ENCODE measurements at regions not wholly inside any gene's neighbourhood (a gene's known extent, or its start where the extent isn't known, plus 50 kb on each side); places are given as distances from the start of the nearest gene placed in this dataset.
"Not testable (repeated sequence)": the region's sequence is repeated elsewhere in the genome, so short reads cannot be mapped to it uniquely, and the experiment has no call there.

GRCh38 chr18:78240627-78241252, 738.9 kb upstream of the SALL3 start:
- DNase-seq = no peak

GRCh38 chr18:78241535-78242253, 737.9 kb upstream of the SALL3 start:
- DNase-seq = no peak

- DNase-seq = no peak
Measured at GRCh38 chr18:78242254-78242643, 737.4 kb upstream of the SALL3 start.

- no peak for DNase-seq
Measured at GRCh38 chr18:78242806-78243205, 736.8 kb upstream of the SALL3 start.

GRCh38 chr18:78244779-78245178, 734.8 kb upstream of the SALL3 start:
- DNase-seq = no peak

- DNase-seq = no peak
Measured at GRCh38 chr18:78245451-78245850, 734.2 kb upstream of the SALL3 start.

- no peak for DNase-seq
Measured at GRCh38 chr18:78246050-78246449, 733.6 kb upstream of the SALL3 start.

GRCh38 chr18:78246588-78246987, 733.0 kb upstream of the SALL3 start:
- no peak for DNase-seq

GRCh38 chr18:78247615-78248289, 731.9 kb upstream of the SALL3 start:
- no peak for DNase-seq

- no peak for DNase-seq
Measured at GRCh38 chr18:78255013-78255412, 724.6 kb upstream of the SALL3 start.

- DNase-seq = no peak
Measured at GRCh38 chr18:78268226-78268988, 711.2 kb upstream of the SALL3 start.

GRCh38 chr18:78271790-78272189, 707.8 kb upstream of the SALL3 start:
- DNase-seq = no peak

GRCh38 chr18:78273876-78274275, 705.7 kb upstream of the SALL3 start:
- DNase-seq = no peak

- not testable (repeated sequence) for DNase-seq
Measured at GRCh38 chr18:78283425-78283824, 696.2 kb upstream of the SALL3 start.

- DNase-seq = no peak
Measured at GRCh38 chr18:78292618-78293380, 686.8 kb upstream of the SALL3 start.

GRCh38 chr18:78293540-78293939, 686.1 kb upstream of the SALL3 start:
- DNase-seq = no peak

- DNase-seq = no peak
Measured at GRCh38 chr18:78293940-78294541, 685.6 kb upstream of the SALL3 start.

GRCh38 chr18:78295262-78295661, 684.4 kb upstream of the SALL3 start:
- DNase-seq = no peak

- no peak for DNase-seq
Measured at GRCh38 chr18:78296166-78296565, 683.5 kb upstream of the SALL3 start.

- no peak for DNase-seq
Measured at GRCh38 chr18:78297048-78297447, 682.6 kb upstream of the SALL3 start.

GRCh38 chr18:78303519-78304191, 676.0 kb upstream of the SALL3 start:
- DNase-seq = no peak

Measured in suppressor macrophage treated with lipopolysaccharide for 4 hours (primary cell).